GM23338 (cell line): ENCODE measurements at regions not wholly inside any gene's neighbourhood (a gene's known extent, or its start where the extent isn't known, plus 50 kb on each side); places are given as distances from the start of the nearest gene placed in this dataset.

ENCODE experiments used
- CREB1 ChIP-seq: fragments of 250-450 bp; sonication (Bioruptor Pico); IDR thresholded peaks from 2 replicates; pipeline ENCODE4 v1.5.0; 2020; ENCODE audit warnings: low read depth, mild to moderate bottlenecking, moderate library complexity
- CTCF ChIP-seq, 2 experiments: fragments of 200-600 bp in 1 of 2; sonication (generic) in 1 of 2; conservative IDR thresholded peaks; 2 replicates each; pipeline versions ENCODE4 v1.5.1 to v1.6.1; 2016 to 2017; ENCODE audit warnings: antibody characterized with exemption in 2 of 2, low read depth in 2 of 2, mild to moderate bottlenecking in 2 of 2, moderate library complexity in 1 of 2
- ETS1 ChIP-seq: IDR thresholded peaks from 2 replicates; pipeline ENCODE4 v1.6.1; 2016; ENCODE audit warnings: antibody characterized with exemption
- POLR2AphosphoS5 ChIP-seq: IDR thresholded peaks from 2 replicates; pipeline ENCODE4 v1.6.1; 2016; ENCODE audit warnings: antibody characterized with exemption, low read depth

GRCh38 chr2:186060744-186061440 lies 322.3 kb downstream of the FSIP2 start:
- TF ChIP-seq CTCF (conservative IDR thresholded peaks at IDR 0.05; ENCODE audit: low read depth in 2 of 2) (no peak), POLR2AphosphoS5 (no peak), ETS1 (no peak), CREB1 (no peak)
